ENCODE measurements at regions not wholly inside any gene's neighbourhood (a gene's known extent, or its start where the extent isn't known, plus 50 kb on each side); places are given as distances from the start of the nearest gene placed in this dataset.
"Not testable (repeated sequence)": the region's sequence is repeated elsewhere in the genome, so short reads cannot be mapped to it uniquely, and the experiment has no call there.

DNA sequence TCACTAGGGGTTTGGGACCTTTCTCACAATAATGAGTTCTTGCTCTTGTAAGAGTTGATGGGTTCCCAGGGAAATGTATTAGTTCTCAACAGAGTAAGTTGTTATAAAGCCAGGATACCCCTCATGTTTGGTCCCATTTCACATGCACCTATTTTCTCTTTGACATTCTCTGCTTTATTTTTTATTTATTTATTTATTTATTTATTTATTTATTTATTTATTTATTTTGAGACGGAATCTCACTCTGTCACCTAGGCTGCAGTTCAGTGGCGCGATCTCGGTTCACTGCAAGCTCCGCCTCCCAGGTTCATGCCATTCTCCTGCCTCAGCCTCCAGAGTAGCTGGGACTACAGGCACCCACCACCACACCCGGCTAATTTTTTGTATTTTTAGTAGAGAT, 52.2 kb downstream of the ACTRT1 start:
- CTCF ChIA-PET; POLR2A ChIA-PET; DNase-seq (ENCODE audit: extremely low spot score): not testable (repeated sequence)

DNA sequence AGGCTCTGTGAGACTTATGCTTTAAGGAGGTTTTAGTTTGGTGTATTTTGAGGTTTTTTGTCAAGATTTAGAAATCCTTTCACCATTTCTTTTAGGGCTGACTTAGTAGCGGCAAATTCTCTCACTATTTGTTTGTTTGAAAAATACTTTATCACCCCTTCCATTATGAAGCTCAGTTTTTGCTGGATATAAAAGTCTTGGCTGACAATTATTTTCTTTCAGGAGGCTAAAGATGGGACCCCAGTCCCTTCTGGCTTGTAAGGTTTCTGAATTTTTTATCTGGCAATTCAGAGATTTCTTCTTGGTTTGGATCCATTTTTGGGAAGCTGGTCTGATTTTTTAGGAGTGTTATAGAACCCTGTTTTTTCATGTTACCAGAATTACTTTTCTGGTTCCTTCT, 88.5 kb downstream of the ACTRT1 start:
- ChIA-PET CTCF (no interaction called here), POLR2A (no interaction called here)
- DNase-seq (ENCODE audit: extremely low spot score): no peak
- no peak for TF ChIP-seq CTCF (IDR thresholded peaks at IDR 0.05; ENCODE audit: control extremely low read depth, extremely low read depth, low read depth, missing control alignments)

DNA sequence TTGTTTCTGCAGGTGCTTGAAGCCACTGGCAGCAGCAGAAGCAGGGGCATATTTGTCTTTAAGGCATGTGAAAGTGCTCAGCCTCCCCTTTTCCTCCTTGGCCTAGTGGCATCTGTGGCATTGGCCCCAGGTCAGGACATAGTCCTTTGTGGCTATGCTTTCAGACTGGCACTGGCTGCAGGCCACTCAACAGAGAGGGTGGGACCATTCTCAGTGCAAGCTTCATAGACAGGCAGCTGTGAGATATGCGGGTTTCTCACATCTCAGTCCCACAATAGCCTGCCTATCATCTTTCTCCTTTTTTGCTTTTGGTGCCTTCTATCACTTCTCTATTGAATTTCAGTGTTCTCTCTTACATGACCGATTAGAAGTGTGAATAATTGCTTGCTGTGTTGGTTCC, 104.8 kb downstream of the ACTRT1 start:
- ChIA-PET POLR2A (no interaction called here), CTCF (no interaction called here)
- DNase-seq (ENCODE audit: extremely low spot score): no peak
- TF ChIP-seq CTCF (IDR thresholded peaks at IDR 0.05; ENCODE audit: control extremely low read depth, extremely low read depth, low read depth, missing control alignments): no peak

DNA sequence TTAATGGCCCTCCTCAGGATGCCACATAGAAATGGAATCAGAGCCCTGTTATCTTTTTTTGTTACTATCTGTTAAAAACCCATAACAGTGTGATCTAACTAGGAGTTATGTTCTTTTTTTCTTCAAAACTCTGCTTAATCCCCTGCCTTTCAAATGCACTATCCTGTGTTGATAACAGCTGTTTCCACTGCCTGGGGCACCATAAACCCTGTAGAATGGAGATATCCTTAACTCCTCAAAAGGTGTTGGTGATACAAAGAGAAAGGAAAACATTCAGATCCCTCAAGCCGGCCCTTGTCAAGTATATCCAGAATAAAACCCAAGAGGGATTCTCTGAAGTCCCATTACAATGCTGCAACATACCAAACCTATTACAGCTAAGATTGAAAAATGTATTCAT, 108.6 kb downstream of the ACTRT1 start:
- no peak for DNase-seq (ENCODE audit: extremely low spot score)
- ChIA-PET POLR2A (no interaction called here), CTCF (interaction anchor here (1.6 kb wide), 1 partner anchor 15 kb away, joined by 3 read pairs; no protein-coding TSS in a partner anchor)
- TF ChIP-seq CTCF (IDR thresholded peaks at IDR 0.05; ENCODE audit: control extremely low read depth, extremely low read depth, low read depth, missing control alignments): no peak

DNA sequence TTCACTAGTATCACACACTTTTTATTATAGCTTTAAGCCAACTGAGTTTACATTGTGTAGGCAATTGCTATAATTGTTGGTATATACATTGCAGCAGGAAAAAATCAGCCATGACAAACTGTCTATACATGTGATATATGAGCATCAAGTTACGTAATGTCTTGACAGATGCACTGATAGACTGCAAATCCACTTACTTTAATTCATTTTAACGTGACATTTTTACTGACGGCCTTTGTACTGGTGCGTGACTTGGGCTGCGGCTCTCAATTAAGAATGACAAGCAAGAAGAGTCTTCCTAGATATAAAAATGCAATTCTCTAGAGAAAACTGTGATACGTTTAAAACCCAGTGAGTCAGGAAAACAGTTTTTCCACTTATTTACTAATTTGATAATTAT, 143.8 kb downstream of the ACTRT1 start:
- POLR2A ChIA-PET: no interaction called here
- CTCF ChIA-PET: no interaction called here

GRCh38 chrX:127888767-127889166, 163.4 kb downstream of the ACTRT1 start:
- TF ChIP-seq CTCF (IDR thresholded peaks at IDR 0.05; ENCODE audit: control extremely low read depth, extremely low read depth, low read depth, missing control alignments): no peak
- POLR2A ChIA-PET: no interaction called here
- no peak for DNase-seq (ENCODE audit: extremely low spot score)
- CTCF ChIA-PET: no interaction called here

More for the DNA sequence above, 143.8 kb downstream of the ACTRT1 start:
- no peak for DNase-seq (ENCODE audit: extremely low spot score)
- no peak for TF ChIP-seq CTCF (IDR thresholded peaks at IDR 0.05; ENCODE audit: control extremely low read depth, extremely low read depth, low read depth, missing control alignments)

DNA sequence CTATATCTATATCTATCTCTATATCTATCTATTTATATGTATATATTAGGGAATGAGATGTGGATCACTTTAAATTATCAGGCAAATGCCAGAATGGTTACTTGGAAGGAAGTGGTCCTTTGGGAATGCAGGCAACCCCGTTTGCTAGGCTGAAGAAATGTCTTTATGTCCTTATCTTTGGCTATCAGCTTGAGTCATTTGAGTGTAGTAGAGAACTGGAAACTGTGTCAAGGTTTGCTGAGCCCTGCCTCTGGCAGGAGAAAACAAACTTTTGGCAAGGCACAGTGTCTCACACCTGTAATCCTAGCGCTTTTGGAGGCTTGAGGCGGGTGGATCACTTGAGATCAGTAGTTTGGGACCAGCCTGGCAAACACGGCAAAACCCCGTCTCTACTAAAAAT, 167.3 kb downstream of the ACTRT1 start:
- POLR2A ChIA-PET: no interaction called here
- CTCF ChIA-PET: no interaction called here
- TF ChIP-seq CTCF (IDR thresholded peaks at IDR 0.05; ENCODE audit: control extremely low read depth, extremely low read depth, low read depth, missing control alignments): no peak
- no peak for DNase-seq (ENCODE audit: extremely low spot score)

All from GM10248 (cell line).